CMK (cell line): ENCODE measurements at regions not wholly inside any gene's neighbourhood (a gene's known extent, or its start where the extent isn't known, plus 50 kb on each side); places are given as distances from the start of the nearest gene placed in this dataset.
A peak's percentile ranks its signal among the peaks of the same experiment; 100 is the strongest.

Experiments
- DNase-seq: peaks from one replicate; pipeline ENCODE4 v3.0.0-alpha.2; 2010; ENCODE audit warnings: low read depth

DNA sequence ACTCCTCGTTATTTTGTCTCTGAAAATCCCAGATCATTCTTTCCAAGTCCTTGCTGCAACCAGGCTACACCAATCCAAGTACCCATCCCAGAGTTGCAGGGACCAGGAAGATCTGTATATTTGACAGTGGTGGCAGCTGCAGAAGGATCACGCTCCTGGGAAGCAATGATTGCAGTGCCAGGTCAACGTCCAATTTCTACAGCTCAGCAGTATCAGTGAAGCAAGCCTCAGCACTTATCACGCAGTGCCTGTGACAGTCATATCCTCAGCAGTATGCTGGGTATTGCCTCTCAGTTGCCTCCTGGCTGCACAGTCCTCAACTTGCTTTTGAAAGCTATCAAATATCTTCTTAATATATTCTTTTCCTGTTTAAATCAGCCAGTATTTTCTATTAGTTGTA, 66.7 kb downstream of the BARHL2 start:
- DNase-seq, result no peak

DNA sequence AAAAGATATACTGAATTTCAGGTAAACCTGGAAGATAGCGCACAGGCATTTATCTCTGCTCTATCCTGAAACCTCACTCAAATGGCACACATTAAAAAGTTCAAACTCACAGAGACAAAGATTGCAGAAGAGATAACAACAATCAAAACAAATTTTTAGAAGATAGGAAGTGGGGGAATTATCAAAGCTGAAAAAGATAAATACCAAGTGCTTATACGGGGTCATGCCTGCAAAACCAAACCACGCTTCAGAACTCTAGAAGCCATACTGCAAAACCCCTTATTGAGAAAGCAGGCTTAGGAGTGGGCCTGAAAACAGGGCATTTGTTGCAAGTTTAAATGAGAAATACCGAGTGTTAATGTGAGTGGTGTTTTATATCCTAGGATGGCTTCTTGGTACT, 76.8 kb downstream of the BARHL2 start:
- no peak for DNase-seq

DNA sequence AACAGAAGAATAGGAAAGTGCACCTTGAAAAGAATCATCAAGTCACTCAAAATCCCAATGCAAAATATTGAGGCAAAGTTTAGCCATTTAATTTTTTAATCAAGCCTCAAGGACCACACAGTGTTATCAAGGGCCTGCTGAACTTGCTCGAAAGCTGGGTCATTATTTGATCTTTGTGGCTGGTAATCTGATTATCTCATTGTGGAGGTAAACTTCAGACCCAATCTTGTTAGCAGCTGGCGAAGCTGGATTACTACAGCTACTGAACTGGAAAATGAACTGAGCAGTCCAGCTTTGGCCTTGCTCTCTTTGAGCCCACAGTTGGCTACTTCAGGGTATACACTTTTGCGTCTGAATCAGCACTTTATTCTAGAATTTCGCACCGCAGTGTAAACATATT, 94.4 kb downstream of the BARHL2 start:
- DNase-seq, result no peak

GRCh38 chr1:90621986-90622385, 95.1 kb downstream of the BARHL2 start:
- no peak for DNase-seq

- peak; percentile 7 for DNase-seq
These were observed 100.7 kb downstream of the BARHL2 start for GRCh38 chr1:90616395-90616794.

GRCh38 chr1:90614872-90615271, 102.2 kb downstream of the BARHL2 start:
- DNase-seq, result no peak

DNA sequence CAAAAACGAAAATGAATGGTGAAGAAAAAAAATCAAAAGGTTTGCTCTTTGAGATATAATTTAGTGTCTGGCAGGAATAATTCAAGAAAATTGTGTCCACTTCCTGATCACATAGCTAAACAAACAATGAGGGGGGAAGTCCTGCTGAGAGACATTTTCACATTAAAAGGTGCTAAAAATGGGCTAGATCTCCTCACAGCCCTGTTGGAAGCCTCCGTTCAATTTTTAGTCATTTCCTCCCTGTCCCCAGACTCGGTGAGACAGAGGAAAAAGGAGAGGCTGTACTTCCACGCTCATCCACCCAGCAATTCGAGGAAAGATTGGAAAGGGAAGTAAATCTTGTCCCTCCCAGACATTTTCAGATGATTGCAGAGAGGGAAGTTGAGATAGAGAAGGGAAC, 103.7 kb downstream of the BARHL2 start:
- DNase-seq, result no peak

DNA sequence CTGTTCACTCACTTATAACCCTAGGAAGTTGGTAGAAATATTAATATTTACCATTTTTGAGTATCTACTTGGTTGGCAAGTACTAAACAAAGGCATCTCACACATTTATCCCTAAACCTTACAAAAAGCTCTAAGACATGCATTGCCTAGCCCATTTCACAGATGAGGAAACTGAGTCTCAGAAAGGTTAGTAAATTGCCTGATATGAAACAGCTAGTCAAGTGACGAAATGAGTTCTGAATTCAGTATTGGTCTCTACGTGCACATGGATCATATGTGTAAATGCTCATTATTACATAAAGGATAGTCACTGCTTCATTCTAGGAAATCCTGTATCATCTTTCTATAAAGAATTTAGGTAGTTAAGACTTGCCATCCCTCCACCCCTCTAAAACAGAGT, 105.1 kb downstream of the BARHL2 start:
- no peak for DNase-seq

GRCh38 chr1:90607736-90608135, 109.4 kb downstream of the BARHL2 start:
- no peak for DNase-seq

GRCh38 chr1:90605070-90605469, 112.0 kb downstream of the BARHL2 start:
- no peak for DNase-seq

GRCh38 chr1:90593312-90593711, 123.8 kb downstream of the BARHL2 start:
- DNase-seq, result no peak

- no peak for DNase-seq
These were observed 125.1 kb downstream of the BARHL2 start for GRCh38 chr1:90591970-90592356.

- DNase-seq, result no peak
These were observed 125.6 kb downstream of the BARHL2 start for GRCh38 chr1:90591355-90591969.

GRCh38 chr1:90580176-90580575, 136.9 kb downstream of the BARHL2 start:
- DNase-seq, result no peak

DNA sequence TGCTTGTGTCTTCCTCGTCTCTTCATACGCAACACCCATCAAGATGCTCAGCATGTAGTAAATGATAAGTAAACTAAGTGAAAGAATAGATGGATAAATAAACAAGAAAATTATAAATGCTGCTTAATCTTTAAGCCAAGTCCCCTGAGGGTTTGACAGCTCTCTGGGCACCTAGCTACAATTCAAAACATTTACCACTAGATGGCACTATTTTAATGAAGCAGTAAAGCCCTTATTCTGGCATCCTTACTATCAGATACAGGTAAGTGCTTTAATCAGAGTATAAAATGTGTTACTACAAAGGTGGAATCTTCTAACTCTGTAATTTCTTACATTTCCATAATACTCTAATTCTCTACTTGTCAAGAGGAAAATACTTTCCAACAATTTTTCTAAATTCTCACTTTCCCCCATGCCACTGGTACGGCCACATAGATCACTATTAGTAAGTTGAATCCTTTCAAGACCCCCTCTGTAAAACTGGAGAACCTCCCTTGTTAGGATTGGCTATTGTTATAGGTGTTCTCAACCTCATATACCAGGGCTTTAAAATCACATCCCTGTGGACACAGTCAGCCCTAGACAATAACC, 137.8 kb downstream of the BARHL2 start:
- DNase-seq, result peak; percentile 26

DNA sequence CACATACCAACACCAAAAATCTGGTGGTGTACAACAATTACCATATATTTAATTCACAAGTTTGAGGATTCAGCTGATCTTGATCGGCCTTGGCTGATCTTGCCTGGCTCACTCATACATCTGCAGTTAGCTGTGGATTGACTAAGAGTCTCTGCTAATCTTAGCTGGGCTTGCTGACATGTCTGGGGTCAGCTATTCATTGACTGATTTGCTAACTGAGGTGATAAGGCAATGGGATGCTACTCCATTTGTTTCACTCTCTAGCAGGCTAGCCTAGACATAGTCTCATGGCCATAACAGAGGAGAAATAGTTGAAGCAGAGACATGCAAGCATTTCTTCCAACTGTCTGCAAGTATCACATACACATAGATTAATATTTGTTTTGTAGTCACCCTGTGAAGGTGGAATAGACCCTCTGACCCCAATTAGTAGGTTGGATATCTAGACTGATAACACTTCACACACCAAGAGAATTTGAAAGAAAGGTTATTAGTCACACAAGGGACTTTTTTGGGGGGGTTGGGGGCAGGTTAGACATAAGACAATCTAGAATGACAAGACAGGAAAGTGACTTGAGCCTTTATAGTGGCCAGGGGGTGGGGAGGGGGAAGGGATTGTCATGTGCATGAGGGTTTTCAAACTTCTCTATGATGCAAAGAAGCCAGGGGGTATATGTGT, 142.3 kb downstream of the BARHL2 start:
- no peak for DNase-seq

DNA sequence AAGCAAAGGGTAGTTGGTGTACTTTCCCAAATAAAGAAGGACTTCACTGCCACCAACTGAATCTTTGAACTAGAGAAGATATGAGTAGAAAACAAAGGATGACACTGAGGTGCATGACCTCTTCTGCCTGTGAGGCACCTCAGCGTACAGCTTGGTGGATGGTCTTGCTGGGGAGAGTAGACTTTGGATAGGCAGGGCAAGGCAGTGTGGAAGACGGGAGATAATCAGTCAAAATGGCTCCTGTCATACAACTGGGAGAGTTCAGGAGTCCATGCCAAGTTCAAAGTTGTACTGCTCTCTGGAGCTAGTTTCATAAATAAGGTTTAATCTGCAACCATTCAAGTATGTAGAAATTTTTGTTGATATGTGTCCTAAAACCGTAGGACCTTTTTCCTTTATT, 143.4 kb downstream of the BARHL2 start:
- no peak for DNase-seq

DNA sequence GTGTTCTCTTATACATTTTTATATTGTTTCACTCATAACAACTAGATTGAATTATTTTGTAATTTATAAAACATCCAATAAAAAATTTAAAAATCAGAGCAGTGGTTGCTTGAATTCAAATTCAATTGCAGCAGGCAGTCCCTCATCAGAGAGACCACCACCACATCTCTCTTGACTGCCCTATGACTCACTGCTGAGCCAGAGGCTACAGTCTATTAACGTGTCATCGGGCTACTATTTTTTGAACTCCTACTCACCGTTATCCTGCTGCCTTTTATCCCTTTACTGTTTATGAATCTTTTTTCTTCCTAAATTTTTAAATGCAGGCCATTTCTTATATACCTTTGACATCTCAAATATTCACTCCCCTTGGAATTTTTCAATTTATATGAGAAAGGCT, 144.7 kb downstream of the BARHL2 start:
- no peak for DNase-seq

GRCh38 chr1:90568436-90568835, 148.7 kb downstream of the BARHL2 start:
- DNase-seq, result no peak

DNA sequence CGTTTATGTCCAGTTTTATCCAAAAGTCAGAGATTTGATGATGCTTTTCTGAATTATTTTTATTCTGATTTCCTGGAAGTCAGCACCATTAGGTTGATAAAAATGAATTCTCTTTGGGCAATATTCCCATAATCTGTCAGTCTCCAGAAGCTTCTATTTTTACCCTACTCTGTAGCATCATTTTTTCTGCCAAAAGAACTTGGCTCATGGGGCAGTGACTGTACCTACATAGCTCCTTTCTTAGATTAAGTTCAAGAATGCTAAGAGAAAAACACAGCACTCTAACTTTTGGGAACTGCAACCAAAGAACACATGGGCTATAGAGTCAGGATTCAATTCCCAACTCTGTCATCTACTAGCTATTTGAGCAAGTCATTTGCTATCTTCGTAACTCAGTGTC, 152.9 kb downstream of the BARHL2 start:
- DNase-seq, result no peak

- no peak for DNase-seq
These were observed 154.2 kb downstream of the BARHL2 start for GRCh38 chr1:90562892-90563291.

DNA sequence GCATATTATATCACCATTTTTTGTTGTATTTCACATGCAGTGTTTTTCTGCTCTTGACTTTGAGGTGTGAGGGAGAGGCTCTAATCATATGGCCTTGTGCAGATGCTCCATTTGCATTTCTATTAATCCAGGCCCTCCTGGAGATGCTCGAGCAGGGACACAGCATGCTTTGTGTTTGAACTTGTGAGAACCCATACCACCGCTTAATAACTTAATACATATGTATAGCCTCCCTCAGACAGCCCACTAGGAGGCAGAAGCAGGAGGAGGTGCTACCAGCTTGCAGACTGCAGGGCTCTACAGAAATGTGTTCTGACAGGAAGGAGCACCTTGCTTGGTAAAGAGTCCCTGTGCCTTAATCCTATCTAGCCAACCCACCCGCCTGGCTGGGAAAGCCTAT, 155.2 kb downstream of the BARHL2 start:
- no peak for DNase-seq

GRCh38 chr1:90561103-90561783, 155.9 kb downstream of the BARHL2 start:
- DNase-seq, result no peak
